GM12878 (cell line): ENCODE measurements at regions not wholly inside any gene's neighbourhood (a gene's known extent, or its start where the extent isn't known, plus 50 kb on each side); places are given as distances from the start of the nearest gene placed in this dataset.
A peak's percentile ranks its signal among the peaks of the same experiment; 100 is the strongest.

Source experiments
- ATAC-seq: fragments of 200-7000 bp; cut with Tn5 transposase; 3 replicates; pipeline ENCODE4 v1.9.1; 2020; ENCODE audit warnings: mild to moderate bottlenecking, moderate library complexity
- BruUV-seq: library from RNA; stranded (reverse); fragments of 400-500 nt; replicated peaks from 2 replicates; lab custom pipeline; 2021; lab: Mats Ljungman, UMichigan
- CTCF ChIA-PET: fragments of 300-600 bp; sonication (Branson Sonifier 250); formaldehyde crosslinking; extraction: SDS; loops from one replicate; lab custom pipeline; 2021; ENCODE audit warnings: inconsistent platforms; lab: Yijun Ruan, JAX
- POLR2A ChIA-PET: fragments of 350-600 bp; formaldehyde crosslinking; extraction: SDS; loops from one replicate; lab custom pipeline; 2021; ENCODE audit warnings: inconsistent platforms; lab: Charles Lee
- RAD21 ChIA-PET: fragments of 300-600 bp; sonication (Branson Sonifier 250); formaldehyde crosslinking; loops from one replicate; lab custom pipeline; 2023; ENCODE audit warnings: antibody characterized with exemption; ENCODE audit not compliant: unreplicated experiment; lab: Charles Lee
- SMC1A ChIA-PET: fragments of 300-600 bp; sonication (Branson Sonifier 250); formaldehyde crosslinking; loops from one replicate; lab custom pipeline; 2023; ENCODE audit not compliant: unreplicated experiment, uncharacterized antibody; lab: Charles Lee
- DNase-seq: peaks from one replicate; pipeline ENCODE4 v3.0.0-alpha.2; 2011; ENCODE audit warnings: low read depth, low spot score
- FAIRE-seq: peaks from 3 replicates; lab custom pipeline; 2011; peaks lifted over from hg19 to GRCh38; lab: Jason Lieb, UNC
- H2AFZ ChIP-seq: 2 replicates; pipeline ENCODE4 v1.6.0; 2011; ENCODE audit warnings: low read depth, low read length, control low read depth; ENCODE audit not compliant: control insufficient read depth
- H3K27ac ChIP-seq: 2 replicates; pipeline ENCODE4 v1.5.1; 2011; ENCODE audit warnings: control low read depth; ENCODE audit not compliant: control insufficient read depth, insufficient read depth
- H3K27me3 ChIP-seq, 2 experiments: replicated peaks in 1 of 2; 2 replicates each; pipeline versions ENCODE4 v1.6.0 to v1.6.1; 2011; ENCODE audit warnings: low read length in 1 of 2; ENCODE audit not compliant: control insufficient read depth in 2 of 2, insufficient read depth in 2 of 2
- H3K36me3 ChIP-seq, 2 experiments: 2 replicates each; pipeline ENCODE4 v1.5.1; 2011; ENCODE audit warnings: low read length in 1 of 2; ENCODE audit not compliant: control insufficient read depth in 2 of 2, insufficient read depth in 2 of 2
- H3K4me1 ChIP-seq: 2 replicates; pipeline ENCODE4 v1.6.1; 2011; ENCODE audit warnings: mild to moderate bottlenecking, low read length, moderate library complexity, mixed read lengths; ENCODE audit not compliant: control insufficient read depth, insufficient read depth
- H3K4me2 ChIP-seq: 2 replicates; pipeline ENCODE4 v1.6.0; 2011; ENCODE audit warnings: control low read depth; ENCODE audit not compliant: control insufficient read depth, insufficient read depth
- H3K4me3 ChIP-seq: fragments of 200-600 bp; sonication (generic); 2 replicates; pipeline ENCODE4 v1.5.1; 2016
- H3K79me2 ChIP-seq: 2 replicates; pipeline ENCODE4 v1.6.0; 2011; ENCODE audit warnings: low read length; ENCODE audit not compliant: control insufficient read depth, insufficient read depth
- H3K9ac ChIP-seq: 2 replicates; pipeline ENCODE4 v1.8.0; 2011; ENCODE audit warnings: low read length, control low read depth, mixed read lengths; ENCODE audit not compliant: control insufficient read depth, insufficient read depth
- H3K9me3 ChIP-seq: replicated peaks from 3 replicates; pipeline ENCODE4 v1.5.1; 2011; ENCODE audit warnings: mild to moderate bottlenecking, low read length; ENCODE audit not compliant: control insufficient read depth, insufficient read depth
- H4K20me1 ChIP-seq: 2 replicates; pipeline ENCODE4 v1.6.0; 2011; ENCODE audit not compliant: control insufficient read depth, insufficient read depth
- EED ChIP-seq: sonication (generic); IDR thresholded peaks from 2 replicates; pipeline ENCODE4 v1.6.1; 2016; ENCODE audit warnings: antibody characterized with exemption, low read depth
- IKZF1 ChIP-seq: fragments of 450-650 bp; conservative IDR thresholded peaks from 2 replicates; pipeline ENCODE4 v1.6.1; 2017; ENCODE audit warnings: antibody characterized with exemption, mild to moderate bottlenecking
- MEF2A ChIP-seq: IDR thresholded peaks from 2 replicates; pipeline ENCODE4 v1.6.1; 2011; ENCODE audit warnings: low read depth, mild to moderate bottlenecking, low read length, moderate library complexity; ENCODE audit not compliant: insufficient read depth
- MXI1 ChIP-seq: fragments of 150-350 bp; IDR thresholded peaks from 2 replicates; pipeline ENCODE4 v1.6.1; 2011; ENCODE audit warnings: low read depth, mild to moderate bottlenecking, inconsistent platforms, low read length, improper control_type of control experiment
- RB1 ChIP-seq: fragments of 450-650 bp; formaldehyde crosslinking; IDR thresholded peaks from 2 replicates; pipeline ENCODE4 v1.6.1; 2017; ENCODE audit warnings: mild to moderate bottlenecking, borderline replicate concordance
- WRNIP1 ChIP-seq: IDR thresholded peaks from 2 replicates; pipeline ENCODE4 v1.6.1; 2011; ENCODE audit warnings: low read depth, low read length, improper control_type of control experiment, borderline replicate concordance
- WGBS: methylation state at CpG from one replicate; pipeline ENCODE4 v1.1.6; 2016; ENCODE audit warnings: low lambda C conversion rate; ENCODE audit not compliant: insufficient replicate concordance, insufficient coverage; ENCODE audit errors: missing lambda C conversion rate; 5-methylcytosine and 5-hydroxymethylcytosine counted together
- in situ Hi-C: fragments of 300-500 bp; cut with MboI; formaldehyde crosslinking; loops from 9 replicates; pipeline ENCODE4 v1.14.3; 2018; ENCODE audit warnings: mixed read lengths
- intact Hi-C: fragments of 100-400 bp; cut with micrococcal nuclease; formaldehyde crosslinking; loops from one replicate; pipeline ENCODE4 v1.14.2; 2022; ENCODE audit not compliant: unreplicated experiment
- TF ChIP-seq, protein P1 (sequence below): IDR thresholded peaks from 2 replicates; pipeline ENCODE4 v1.6.1; 2012; ENCODE audit warnings: improper control_type of control experiment, low read depth, low read length; ENCODE audit not compliant: insufficient replicate concordance
- TF ChIP-seq, protein P2 (sequence below): fragments of 450-650 bp; IDR thresholded peaks from 2 replicates; pipeline ENCODE4 v1.6.1; 2018; ENCODE audit warnings: mild to moderate bottlenecking, low read depth, moderate library complexity; ENCODE audit not compliant: partially characterized antibody
- TF ChIP-seq, protein P3 (sequence below): fragments of 450-650 bp; IDR thresholded peaks from 2 replicates; pipeline ENCODE4 v1.6.1; 2017; ENCODE audit warnings: mild to moderate bottlenecking

DNA sequence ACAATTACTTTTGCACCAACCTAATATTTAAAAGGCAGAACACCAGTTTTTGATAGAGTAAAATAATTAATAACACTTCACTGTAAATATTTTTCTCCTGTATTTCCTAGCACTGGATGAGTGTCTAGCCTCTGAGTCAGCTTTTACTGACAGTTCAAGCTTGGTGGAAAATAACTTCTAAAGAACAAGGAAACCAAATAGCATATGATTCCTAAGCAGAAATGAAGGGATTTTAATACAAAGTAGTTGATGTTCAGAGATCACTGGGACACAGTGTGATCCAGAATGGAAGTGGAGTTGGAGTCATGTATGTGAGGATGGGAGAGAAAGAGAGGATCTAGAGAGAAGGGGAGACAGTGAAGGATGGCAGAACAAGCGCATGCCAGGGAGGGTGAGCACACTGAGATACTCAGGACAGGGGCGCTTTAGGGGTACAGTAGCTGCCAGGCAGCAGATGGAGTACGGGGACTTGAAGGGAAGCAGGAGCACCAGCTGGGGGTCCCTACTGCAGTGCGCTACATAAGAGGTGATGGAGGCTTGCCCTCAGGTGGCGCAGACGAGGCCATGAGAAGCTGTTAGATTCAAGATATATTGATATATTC, 117.9 kb upstream of the KLF6 start:
- Histone ChIP-seq H3K36me3 (no peaks in the 10 kb centered on the region), H3K79me2 (no peaks in the 10 kb centered on the region), H4K20me1 (no peaks in the 10 kb centered on the region), H3K9ac (peak overlapping the region; percentile 5; the same call in 1 of the 2 replicates), H3K27me3 (no peaks in the 10 kb centered on the region), H3K9me3 (no peaks in the 10 kb centered on the region; the same call in 2 of the 3 replicates), H3K4me3 (no peak overlapping the region), H3K4me2 (peak overlapping the region; percentile 33), H3K4me1 (peaks cover 25% of the 10 kb centered on the region), H2AFZ (peak overlapping the region; percentile 58), H3K27ac (peak overlapping the region; percentile 75)
- in situ Hi-C loops (no loop called here), intact Hi-C loops (loop anchor here (1.0 kb wide), 6 partner anchors 28 to 145 kb away; no protein-coding TSS in a partner anchor)
- no TSS peak for BruUV-seq
- ChIA-PET CTCF (interaction anchor here (0.7 to 1.7 kb wide), 6 partner anchors 26 to 663 kb away, joined by 3 to 5 read pairs (median 3); no protein-coding TSS in a partner anchor), POLR2A (interaction anchor here (0.7 to 2.2 kb wide), 5 partner anchors 9 to 1987 kb away, joined by 3 to 10 read pairs (median 3); partner anchors contain the start of gene ANKRD16), SMC1A (interaction anchor here (0.8 to 6.6 kb wide), 16 partner anchors 10 to 139 kb away, joined by 3 to 72 read pairs (median 4); partner anchors contain the start of gene KLF6), RAD21 (interaction anchor here (0.6 to 5.9 kb wide), 14 partner anchors 9 to 145 kb away, joined by 3 to 62 read pairs (median 7); partner anchors contain the start of gene KLF6)
- DNase-seq (no peak), FAIRE-seq (no peak), ATAC-seq (peak; percentile 49)
- WGBS = 99% methylated on average over 6 of the region's 6 CpGs
- peak; percentile 16; the same call in 1 of the 2 replicates for TF ChIP-seq IKZF1
- TF ChIP-seq MEF2A = 0 out of 2 replicates have a peak, but pooled peaks have one; percentile 1
- TF ChIP-seq MXI1 = 0 out of 2 replicates have a peak, but pooled peaks have one; percentile 10
- TF ChIP-seq, protein P1, sequence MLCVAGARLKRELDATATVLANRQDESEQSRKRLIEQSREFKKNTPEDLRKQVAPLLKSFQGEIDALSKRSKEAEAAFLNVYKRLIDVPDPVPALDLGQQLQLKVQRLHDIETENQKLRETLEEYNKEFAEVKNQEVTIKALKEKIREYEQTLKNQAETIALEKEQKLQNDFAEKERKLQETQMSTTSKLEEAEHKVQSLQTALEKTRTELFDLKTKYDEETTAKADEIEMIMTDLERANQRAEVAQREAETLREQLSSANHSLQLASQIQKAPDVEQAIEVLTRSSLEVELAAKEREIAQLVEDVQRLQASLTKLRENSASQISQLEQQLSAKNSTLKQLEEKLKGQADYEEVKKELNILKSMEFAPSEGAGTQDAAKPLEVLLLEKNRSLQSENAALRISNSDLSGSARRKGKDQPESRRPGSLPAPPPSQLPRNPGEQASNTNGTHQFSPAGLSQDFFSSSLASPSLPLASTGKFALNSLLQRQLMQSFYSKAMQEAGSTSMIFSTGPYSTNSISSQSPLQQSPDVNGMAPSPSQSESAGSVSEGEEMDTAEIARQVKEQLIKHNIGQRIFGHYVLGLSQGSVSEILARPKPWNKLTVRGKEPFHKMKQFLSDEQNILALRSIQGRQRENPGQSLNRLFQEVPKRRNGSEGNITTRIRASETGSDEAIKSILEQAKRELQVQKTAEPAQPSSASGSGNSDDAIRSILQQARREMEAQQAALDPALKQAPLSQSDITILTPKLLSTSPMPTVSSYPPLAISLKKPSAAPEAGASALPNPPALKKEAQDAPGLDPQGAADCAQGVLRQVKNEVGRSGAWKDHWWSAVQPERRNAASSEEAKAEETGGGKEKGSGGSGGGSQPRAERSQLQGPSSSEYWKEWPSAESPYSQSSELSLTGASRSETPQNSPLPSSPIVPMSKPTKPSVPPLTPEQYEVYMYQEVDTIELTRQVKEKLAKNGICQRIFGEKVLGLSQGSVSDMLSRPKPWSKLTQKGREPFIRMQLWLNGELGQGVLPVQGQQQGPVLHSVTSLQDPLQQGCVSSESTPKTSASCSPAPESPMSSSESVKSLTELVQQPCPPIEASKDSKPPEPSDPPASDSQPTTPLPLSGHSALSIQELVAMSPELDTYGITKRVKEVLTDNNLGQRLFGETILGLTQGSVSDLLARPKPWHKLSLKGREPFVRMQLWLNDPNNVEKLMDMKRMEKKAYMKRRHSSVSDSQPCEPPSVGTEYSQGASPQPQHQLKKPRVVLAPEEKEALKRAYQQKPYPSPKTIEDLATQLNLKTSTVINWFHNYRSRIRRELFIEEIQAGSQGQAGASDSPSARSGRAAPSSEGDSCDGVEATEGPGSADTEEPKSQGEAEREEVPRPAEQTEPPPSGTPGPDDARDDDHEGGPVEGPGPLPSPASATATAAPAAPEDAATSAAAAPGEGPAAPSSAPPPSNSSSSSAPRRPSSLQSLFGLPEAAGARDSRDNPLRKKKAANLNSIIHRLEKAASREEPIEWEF = peak; percentile 38
- TF ChIP-seq, protein P2, sequence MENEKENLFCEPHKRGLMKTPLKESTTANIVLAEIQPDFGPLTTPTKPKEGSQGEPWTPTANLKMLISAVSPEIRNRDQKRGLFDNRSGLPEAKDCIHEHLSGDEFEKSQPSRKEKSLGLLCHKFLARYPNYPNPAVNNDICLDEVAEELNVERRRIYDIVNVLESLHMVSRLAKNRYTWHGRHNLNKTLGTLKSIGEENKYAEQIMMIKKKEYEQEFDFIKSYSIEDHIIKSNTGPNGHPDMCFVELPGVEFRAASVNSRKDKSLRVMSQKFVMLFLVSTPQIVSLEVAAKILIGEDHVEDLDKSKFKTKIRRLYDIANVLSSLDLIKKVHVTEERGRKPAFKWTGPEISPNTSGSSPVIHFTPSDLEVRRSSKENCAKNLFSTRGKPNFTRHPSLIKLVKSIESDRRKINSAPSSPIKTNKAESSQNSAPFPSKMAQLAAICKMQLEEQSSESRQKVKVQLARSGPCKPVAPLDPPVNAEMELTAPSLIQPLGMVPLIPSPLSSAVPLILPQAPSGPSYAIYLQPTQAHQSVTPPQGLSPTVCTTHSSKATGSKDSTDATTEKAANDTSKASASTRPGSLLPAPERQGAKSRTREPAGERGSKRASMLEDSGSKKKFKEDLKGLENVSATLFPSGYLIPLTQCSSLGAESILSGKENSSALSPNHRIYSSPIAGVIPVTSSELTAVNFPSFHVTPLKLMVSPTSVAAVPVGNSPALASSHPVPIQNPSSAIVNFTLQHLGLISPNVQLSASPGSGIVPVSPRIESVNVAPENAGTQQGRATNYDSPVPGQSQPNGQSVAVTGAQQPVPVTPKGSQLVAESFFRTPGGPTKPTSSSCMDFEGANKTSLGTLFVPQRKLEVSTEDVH = peak; percentile 7
- TF ChIP-seq WRNIP1 = no peak
- TF ChIP-seq RB1 = no peak
- no peak for TF ChIP-seq EED
- TF ChIP-seq, protein P3, sequence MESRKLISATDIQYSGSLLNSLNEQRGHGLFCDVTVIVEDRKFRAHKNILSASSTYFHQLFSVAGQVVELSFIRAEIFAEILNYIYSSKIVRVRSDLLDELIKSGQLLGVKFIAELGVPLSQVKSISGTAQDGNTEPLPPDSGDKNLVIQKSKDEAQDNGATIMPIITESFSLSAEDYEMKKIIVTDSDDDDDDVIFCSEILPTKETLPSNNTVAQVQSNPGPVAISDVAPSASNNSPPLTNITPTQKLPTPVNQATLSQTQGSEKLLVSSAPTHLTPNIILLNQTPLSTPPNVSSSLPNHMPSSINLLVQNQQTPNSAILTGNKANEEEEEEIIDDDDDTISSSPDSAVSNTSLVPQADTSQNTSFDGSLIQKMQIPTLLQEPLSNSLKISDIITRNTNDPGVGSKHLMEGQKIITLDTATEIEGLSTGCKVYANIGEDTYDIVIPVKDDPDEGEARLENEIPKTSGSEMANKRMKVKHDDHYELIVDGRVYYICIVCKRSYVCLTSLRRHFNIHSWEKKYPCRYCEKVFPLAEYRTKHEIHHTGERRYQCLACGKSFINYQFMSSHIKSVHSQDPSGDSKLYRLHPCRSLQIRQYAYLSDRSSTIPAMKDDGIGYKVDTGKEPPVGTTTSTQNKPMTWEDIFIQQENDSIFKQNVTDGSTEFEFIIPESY = peak; percentile 20; the same call in 1 of the 2 replicates
